ENCODE measurements at regions not wholly inside any gene's neighbourhood (a gene's known extent, or its start where the extent isn't known, plus 50 kb on each side); places are given as distances from the start of the nearest gene placed in this dataset.

DNA sequence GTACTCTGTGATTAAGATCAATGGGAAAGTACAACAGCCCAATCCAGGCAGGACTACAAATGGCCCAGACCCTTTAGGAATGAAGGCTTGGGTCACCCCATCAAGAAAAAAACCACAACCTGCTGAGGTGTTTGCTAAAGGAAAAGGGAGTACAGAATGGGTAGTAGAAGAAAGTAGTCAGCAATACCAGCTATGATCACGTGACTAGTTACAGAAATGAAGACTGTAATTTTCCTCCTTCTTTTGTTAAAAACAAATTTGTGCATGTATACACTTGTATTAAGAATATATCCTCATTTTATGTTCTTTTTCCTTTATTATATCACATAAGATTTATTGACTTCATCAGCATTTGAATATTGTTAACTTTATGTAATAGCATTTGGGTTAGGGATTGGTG, 160.1 kb upstream of the TBX22 start:
- Histone ChIP-seq H4K20me1 (replicated peaks; ENCODE audit: control insufficient read depth, insufficient read depth, low read length) (no peaks in the 10 kb centered on the region), H3K9me1 (ENCODE audit: control insufficient read depth, insufficient read depth, low read length) (no peaks in the 10 kb centered on the region), H2AFZ (ENCODE audit: low read depth, low read length) (no peak overlapping the region), H3K4me1 (replicated peaks in 1 of 2; ENCODE audit: control insufficient read depth in 2 of 2, insufficient read depth in 2 of 2, low read length in 2 of 2) (no peaks in the 10 kb centered on the region), H3K4me2 (ENCODE audit: insufficient read depth, low read length) (no peak overlapping the region), H3K9me3 (replicated peaks; ENCODE audit: control insufficient read depth, insufficient read depth, low read depth, low read length) (no peaks in the 10 kb centered on the region), H3K36me3 (ENCODE audit: control insufficient read depth, insufficient read depth, low read length) (no peaks in the 10 kb centered on the region), H3K27me3 (ENCODE audit: control insufficient read depth in 2 of 2, insufficient read depth in 2 of 2, low read length in 2 of 2) (no peaks in the 10 kb centered on the region), H3K9ac (ENCODE audit: insufficient read depth in 1 of 2, low read depth in 2 of 2, low read length in 2 of 2) (no peak overlapping the region), H3K27ac (ENCODE audit: extremely low read depth, low read depth, low read length) (no peak overlapping the region), H3K79me2 (ENCODE audit: control insufficient read depth, insufficient read depth, low read length) (no peaks in the 10 kb centered on the region), H3K4me3 (no peak overlapping the region)
- intact Hi-C loops (cut with micrococcal nuclease) (no loop called here), in situ Hi-C loops (cut with MboI) (no loop called here)
- WGBS (ENCODE audit: insufficient coverage, low coverage, missing lambda C conversion rate) = 0% methylated on average over 1 of the region's 1 CpG
- BruUV-seq (replicated peaks) = no TSS peak
- DNase-seq (ENCODE audit: extremely low read depth in 1 of 4, low spot score in 3 of 4) (no peak), FAIRE-seq (no peak), ATAC-seq (no peak)
- CTCF ChIA-PET (ENCODE audit: low intra/inter-chr PET ratio) = no interaction called here
- POLR2A ChIA-PET = no interaction called here
- peak; percentile 34; the same call in 1 of the 2 replicates for TF ChIP-seq RAD51 (IDR thresholded peaks at IDR 0.05; ENCODE audit: borderline replicate concordance, low read depth)
- TF ChIP-seq, protein P1, sequence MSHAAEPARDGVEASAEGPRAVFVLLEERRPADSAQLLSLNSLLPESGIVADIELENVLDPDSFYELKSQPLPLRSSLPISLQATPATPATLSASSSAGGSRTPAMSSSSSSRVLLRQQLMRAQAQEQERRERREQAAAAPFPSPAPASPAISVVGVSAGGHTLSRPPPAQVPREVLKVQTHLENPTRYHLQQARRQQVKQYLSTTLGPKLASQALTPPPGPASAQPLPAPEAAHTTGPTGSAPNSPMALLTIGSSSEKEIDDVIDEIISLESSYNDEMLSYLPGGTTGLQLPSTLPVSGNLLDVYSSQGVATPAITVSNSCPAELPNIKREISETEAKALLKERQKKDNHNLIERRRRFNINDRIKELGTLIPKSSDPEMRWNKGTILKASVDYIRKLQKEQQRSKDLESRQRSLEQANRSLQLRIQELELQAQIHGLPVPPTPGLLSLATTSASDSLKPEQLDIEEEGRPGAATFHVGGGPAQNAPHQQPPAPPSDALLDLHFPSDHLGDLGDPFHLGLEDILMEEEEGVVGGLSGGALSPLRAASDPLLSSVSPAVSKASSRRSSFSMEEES (CRISPR knock-in tag; IDR thresholded peaks at IDR 0.05) = peak; percentile 73
- TF ChIP-seq, protein P2, sequence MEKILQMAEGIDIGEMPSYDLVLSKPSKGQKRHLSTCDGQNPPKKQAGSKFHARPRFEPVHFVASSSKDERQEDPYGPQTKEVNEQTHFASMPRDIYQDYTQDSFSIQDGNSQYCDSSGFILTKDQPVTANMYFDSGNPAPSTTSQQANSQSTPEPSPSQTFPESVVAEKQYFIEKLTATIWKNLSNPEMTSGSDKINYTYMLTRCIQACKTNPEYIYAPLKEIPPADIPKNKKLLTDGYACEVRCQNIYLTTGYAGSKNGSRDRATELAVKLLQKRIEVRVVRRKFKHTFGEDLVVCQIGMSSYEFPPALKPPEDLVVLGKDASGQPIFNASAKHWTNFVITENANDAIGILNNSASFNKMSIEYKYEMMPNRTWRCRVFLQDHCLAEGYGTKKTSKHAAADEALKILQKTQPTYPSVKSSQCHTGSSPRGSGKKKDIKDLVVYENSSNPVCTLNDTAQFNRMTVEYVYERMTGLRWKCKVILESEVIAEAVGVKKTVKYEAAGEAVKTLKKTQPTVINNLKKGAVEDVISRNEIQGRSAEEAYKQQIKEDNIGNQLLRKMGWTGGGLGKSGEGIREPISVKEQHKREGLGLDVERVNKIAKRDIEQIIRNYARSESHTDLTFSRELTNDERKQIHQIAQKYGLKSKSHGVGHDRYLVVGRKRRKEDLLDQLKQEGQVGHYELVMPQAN (IDR thresholded peaks at IDR 0.05; ENCODE audit: borderline replicate concordance) = no peak
